GM10847 (cell line): ENCODE measurements at regions not wholly inside any gene's neighbourhood (a gene's known extent, or its start where the extent isn't known, plus 50 kb on each side); places are given as distances from the start of the nearest gene placed in this dataset.

ENCODE experiments used
- POLR2A ChIP-seq: IDR thresholded peaks from 2 replicates; pipeline ENCODE4 v1.6.1; 2011; ENCODE audit not compliant: insufficient read length; ENCODE audit errors: extremely low read depth

GRCh38 chr7:130884437-130885417 is 150.7 kb upstream of the KLF14 start:
- TF ChIP-seq POLR2A = no peak

DNA sequence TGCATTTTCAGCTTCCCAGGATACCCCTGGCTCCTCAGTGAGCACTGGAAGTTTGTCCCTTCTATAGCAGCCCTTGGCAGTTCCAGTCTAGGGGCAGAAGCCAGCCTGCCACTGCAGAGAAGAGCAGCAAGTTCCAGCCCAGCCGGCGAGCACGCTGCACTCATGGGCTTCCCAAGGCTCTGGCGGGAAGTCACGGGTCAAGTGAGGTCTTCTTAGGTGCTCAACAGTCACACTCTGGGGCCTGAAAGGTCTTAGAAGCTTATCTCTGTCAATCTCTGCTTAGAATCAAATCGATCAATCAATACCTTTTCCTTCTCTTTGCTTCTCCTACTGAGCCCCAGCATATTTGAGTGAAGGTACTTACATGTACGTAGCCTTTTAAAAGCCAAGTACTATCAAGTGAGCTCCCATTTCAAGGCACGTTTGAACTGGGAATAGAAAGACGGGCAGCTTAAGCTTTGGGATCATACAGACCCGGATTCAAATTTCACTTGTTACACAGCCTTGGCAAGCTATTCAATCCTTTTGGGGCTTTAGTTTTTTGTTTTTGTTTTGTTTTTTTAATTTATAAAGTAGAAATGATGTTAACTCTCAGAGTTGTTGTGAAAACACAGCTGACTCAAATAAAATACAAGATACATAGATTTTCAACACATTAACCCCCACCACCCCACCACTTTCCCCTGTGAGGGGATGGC is 152.6 kb upstream of the KLF14 start:
- TF ChIP-seq POLR2A = no peak

GRCh38 chr7:130887182-130887956 is 153.4 kb upstream of the KLF14 start:
- TF ChIP-seq POLR2A = no peak

DNA sequence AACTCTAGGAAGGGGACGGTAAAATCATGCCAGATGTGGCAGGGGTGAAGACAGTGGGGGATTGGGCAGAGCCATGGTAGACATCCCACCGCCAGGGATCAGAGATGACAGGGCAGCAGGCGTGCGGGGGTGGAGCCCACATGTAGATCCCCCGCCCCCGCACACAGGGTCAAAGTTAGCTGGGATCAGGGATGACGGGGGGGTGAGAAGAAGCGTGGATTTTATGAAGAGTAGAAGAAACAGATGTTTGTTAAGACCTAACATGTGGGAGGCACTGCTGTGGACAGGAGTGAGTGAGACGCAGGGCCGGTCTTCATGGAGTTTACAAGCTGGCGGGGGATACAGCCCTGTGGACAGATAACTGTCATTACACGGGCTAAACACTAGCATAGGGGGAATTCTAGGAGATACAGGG is 154.0 kb upstream of the KLF14 start:
- TF ChIP-seq POLR2A = no peak

GRCh38 chr7:130888468-130888867 is 154.5 kb upstream of the KLF14 start:
- no peak for TF ChIP-seq POLR2A

DNA sequence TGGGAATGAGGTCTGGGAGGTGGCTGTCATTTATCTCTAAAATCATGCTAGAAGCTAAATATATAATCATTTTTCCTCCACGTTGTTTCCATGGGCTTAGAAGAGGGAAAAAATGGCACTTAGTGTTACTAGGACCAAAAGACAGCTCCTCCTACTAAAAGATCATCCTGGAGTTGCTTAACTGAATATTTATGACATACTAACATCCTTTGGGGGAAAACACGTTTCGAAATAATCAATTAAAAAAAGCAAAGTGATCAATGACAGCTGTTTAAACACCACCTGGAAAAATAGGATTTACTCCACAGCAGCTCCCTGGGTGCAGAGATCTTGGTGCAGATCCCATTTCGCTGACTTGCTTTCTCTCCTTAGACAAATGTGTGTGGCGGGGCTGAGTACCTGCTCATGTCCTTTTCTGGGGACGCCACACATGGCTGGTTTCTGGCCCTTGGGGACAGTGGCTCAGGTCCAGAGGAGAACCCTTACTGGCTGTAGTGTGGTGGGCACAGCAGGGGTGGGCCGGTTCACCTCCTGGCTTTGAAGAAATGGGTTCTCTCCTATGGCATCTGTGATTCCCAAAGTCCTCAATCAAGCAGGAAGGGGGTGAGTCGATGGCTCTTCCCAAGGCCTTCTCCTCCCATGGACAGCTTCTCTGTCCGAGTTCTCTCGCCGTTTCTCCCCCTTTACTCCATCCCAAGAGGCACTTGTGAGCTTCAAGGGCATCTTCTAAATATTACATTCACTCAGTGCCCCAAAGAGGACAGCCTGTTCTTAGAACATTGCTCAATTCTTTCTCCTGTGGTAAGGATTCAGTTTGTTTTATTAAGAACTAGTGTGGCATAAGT is 156.4 kb upstream of the KLF14 start:
- no peak for TF ChIP-seq POLR2A

DNA sequence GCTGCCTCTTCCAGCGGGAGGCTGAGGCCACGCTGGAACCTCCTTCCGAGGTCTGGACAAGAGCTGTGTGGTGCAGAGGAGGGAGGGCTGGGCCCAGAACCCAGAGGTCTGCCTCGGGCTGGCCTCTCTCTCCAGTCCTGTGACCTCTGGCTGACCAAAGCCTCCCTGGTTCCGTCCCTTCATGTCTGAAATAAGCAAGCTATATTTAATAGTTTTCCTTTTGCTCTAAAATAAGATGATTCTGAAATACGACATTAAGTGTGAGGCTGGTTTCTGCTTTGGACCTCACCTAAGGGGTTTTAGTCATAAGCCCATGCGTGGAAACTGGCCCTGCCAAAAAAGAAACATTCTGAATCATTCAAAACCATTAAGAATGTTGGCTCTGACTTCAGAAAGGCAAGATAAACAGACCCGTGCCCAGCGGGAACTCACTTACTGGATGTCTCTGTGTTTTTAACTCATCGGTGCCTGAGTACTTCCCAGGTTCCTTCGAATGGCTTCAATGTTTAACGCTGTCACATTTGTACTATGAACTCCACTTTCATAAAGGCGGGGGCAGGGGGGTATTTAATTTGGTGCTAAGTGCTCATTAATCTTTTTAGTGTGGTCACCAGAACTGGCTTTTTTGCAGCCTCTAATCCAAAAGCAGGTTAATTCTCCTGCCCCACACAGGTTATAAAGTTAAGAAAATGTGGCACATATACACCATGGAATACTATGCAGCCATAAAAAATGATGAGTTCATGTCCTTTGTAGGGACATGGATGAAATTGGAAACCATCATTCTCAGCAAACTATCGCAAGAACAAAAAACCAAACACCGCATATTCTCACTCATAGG is 157.5 kb upstream of the KLF14 start:
- no peak for TF ChIP-seq POLR2A

- TF ChIP-seq POLR2A = no peak
These were observed 159.5 kb upstream of the KLF14 start for GRCh38 chr7:130893441-130893894.

- TF ChIP-seq POLR2A = no peak
These were observed 160.3 kb upstream of the KLF14 start for GRCh38 chr7:130894146-130894908.

GRCh38 chr7:130894909-130895750 is 161.1 kb upstream of the KLF14 start:
- TF ChIP-seq POLR2A = no peak

- no peak for TF ChIP-seq POLR2A
These were observed 162.3 kb upstream of the KLF14 start for GRCh38 chr7:130896051-130896881.
